ENCODE measurements at regions not wholly inside any gene's neighbourhood (a gene's known extent, or its start where the extent isn't known, plus 50 kb on each side); places are given as distances from the start of the nearest gene placed in this dataset.
A peak's percentile ranks its signal among the peaks of the same experiment; 100 is the strongest.

DNA sequence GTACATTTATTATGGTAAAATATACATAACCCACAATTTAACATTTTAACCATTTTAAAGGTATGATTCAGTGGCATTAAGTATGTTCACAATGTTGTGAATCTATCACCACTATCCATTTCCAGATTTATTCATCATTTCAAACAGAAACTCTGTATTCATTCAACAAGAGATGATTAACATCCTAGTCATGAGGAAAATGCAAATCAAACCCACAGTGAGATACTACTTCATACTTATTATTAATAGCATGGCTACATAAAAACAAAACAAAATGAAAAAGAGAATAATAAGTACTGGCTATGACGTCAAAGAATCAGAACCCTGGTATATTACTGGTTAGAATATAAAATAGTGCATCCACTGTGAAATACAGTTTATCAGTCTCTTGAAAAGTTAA is 386.6 kb upstream of the POM121L12 start:
- H3K4me2 ChIP-seq (ENCODE audit: low read length): no peak overlapping the region
- Mint-ChIP-seq H3K9me3 (ENCODE audit: unreplicated experiment) (peaks cover 4% of the 10 kb centered on the region), H3K4me1 (ENCODE audit: low read depth, unreplicated experiment) (peaks cover 5% of the 10 kb centered on the region), H3K4me3 (ENCODE audit: unreplicated experiment) (no peak overlapping the region), H3K27me3 (ENCODE audit: low read depth, unreplicated experiment) (no peaks in the 10 kb centered on the region), H3K36me3 (ENCODE audit: low read depth, unreplicated experiment) (no peaks in the 10 kb centered on the region), H3K27ac (ENCODE audit: unreplicated experiment) (no peak overlapping the region)
- no peaks in the 10 kb centered on the region for H3K9me3 ChIP-seq (ENCODE audit: insufficient read depth, low read depth, low read length)
- FAIRE-seq (no peak), DNase-seq (ENCODE audit: low read depth) (peak; percentile 79)
- H3K4me3 ChIP-seq (ENCODE audit: insufficient read depth, low read depth, low read length): no peak overlapping the region
- no peak overlapping the region for H2AFZ ChIP-seq (ENCODE audit: low read depth, low read length)
- H3K79me2 ChIP-seq (ENCODE audit: insufficient read depth, low read length): no peaks in the 10 kb centered on the region
- H3K27ac ChIP-seq (ENCODE audit: low read depth, low read length): peak overlapping the region; percentile 43
- H3K27me3 ChIP-seq (ENCODE audit: insufficient read depth, low read length): no peaks in the 10 kb centered on the region
- peaks cover 4% of the 10 kb centered on the region for H3K4me1 ChIP-seq (ENCODE audit: insufficient read depth, low read length)
- no peak overlapping the region for H3K9ac ChIP-seq (ENCODE audit: low read length)
- H4K20me1 ChIP-seq (ENCODE audit: insufficient read depth, low read length): no peaks in the 10 kb centered on the region
- no peak for TF ChIP-seq CTCF (IDR thresholded peaks at IDR 0.05; ENCODE audit: insufficient read depth, low read depth, low read length)
- no peak for TF ChIP-seq EZH2 (IDR thresholded peaks at IDR 0.05; ENCODE audit: insufficient read depth, low read length)
- H3K36me3 ChIP-seq (ENCODE audit: insufficient read depth, low read length): no peaks in the 10 kb centered on the region

DNA sequence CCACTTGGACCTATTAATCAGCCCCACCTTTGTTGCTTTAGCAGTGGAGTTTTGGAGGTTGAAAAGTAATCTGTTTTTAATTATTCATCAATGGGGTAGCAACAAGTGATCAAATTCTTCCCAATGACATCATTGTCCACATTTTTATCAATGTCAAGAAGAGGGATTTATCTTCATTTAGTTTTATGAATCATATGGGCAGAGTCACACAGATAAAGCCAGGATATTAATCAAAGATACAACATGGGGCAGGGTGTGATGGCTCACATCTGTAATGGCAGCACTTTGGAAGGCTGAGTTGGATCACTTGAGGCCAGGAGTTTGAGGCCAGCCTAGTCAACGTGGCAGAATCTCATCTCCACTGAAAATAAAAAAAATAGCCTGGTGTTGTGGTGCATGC is 388.4 kb upstream of the POM121L12 start:
- H3K4me1 Mint-ChIP-seq (ENCODE audit: low read depth, unreplicated experiment): peaks cover 5% of the 10 kb centered on the region
- DNase-seq (ENCODE audit: low read depth): peak; percentile 76
- Histone ChIP-seq H3K27ac (ENCODE audit: low read depth, low read length) (no peak overlapping the region), H3K9ac (ENCODE audit: low read length) (no peak overlapping the region), H3K9me3 (ENCODE audit: insufficient read depth, low read depth, low read length) (no peaks in the 10 kb centered on the region), H3K4me2 (ENCODE audit: low read length) (no peak overlapping the region), H3K4me3 (ENCODE audit: insufficient read depth, low read depth, low read length) (no peak overlapping the region), H3K79me2 (ENCODE audit: insufficient read depth, low read length) (no peaks in the 10 kb centered on the region), H4K20me1 (ENCODE audit: insufficient read depth, low read length) (no peaks in the 10 kb centered on the region), H3K27me3 (ENCODE audit: insufficient read depth, low read length) (no peaks in the 10 kb centered on the region), H3K4me1 (ENCODE audit: insufficient read depth, low read length) (peaks cover 4% of the 10 kb centered on the region), H3K36me3 (ENCODE audit: insufficient read depth, low read length) (no peaks in the 10 kb centered on the region), H2AFZ (ENCODE audit: low read depth, low read length) (no peak overlapping the region)
- no peaks in the 10 kb centered on the region for H3K36me3 Mint-ChIP-seq (ENCODE audit: low read depth, unreplicated experiment)
- peaks cover 4% of the 10 kb centered on the region for H3K9me3 Mint-ChIP-seq (ENCODE audit: unreplicated experiment)
- no peaks in the 10 kb centered on the region for H3K27me3 Mint-ChIP-seq (ENCODE audit: low read depth, unreplicated experiment)
- no peak overlapping the region for H3K27ac Mint-ChIP-seq (ENCODE audit: unreplicated experiment)
- TF ChIP-seq CTCF (IDR thresholded peaks at IDR 0.05; ENCODE audit: insufficient read depth, low read depth, low read length) (no peak), EZH2 (IDR thresholded peaks at IDR 0.05; ENCODE audit: insufficient read depth, low read length) (no peak)
- no peak overlapping the region for H3K4me3 Mint-ChIP-seq (ENCODE audit: unreplicated experiment)
- no peak for FAIRE-seq

- Mint-ChIP-seq H3K36me3 (ENCODE audit: low read depth, unreplicated experiment) (no peaks in the 10 kb centered on the region), H3K4me1 (ENCODE audit: low read depth, unreplicated experiment) (peaks cover 19% of the 10 kb centered on the region), H3K9me3 (ENCODE audit: unreplicated experiment) (no peaks in the 10 kb centered on the region), H3K4me3 (ENCODE audit: unreplicated experiment) (no peak overlapping the region), H3K27ac (ENCODE audit: unreplicated experiment) (peak overlapping the region; percentile 92), H3K27me3 (ENCODE audit: low read depth, unreplicated experiment) (no peaks in the 10 kb centered on the region)
- Histone ChIP-seq H3K36me3 (ENCODE audit: insufficient read depth, low read length) (no peaks in the 10 kb centered on the region), H2AFZ (ENCODE audit: low read depth, low read length) (peak overlapping the region; percentile 23), H3K9me3 (ENCODE audit: insufficient read depth, low read depth, low read length) (no peaks in the 10 kb centered on the region), H3K27ac (ENCODE audit: low read depth, low read length) (peak overlapping the region; percentile 79), H3K4me2 (ENCODE audit: low read length) (peak overlapping the region; percentile 52), H4K20me1 (ENCODE audit: insufficient read depth, low read length) (no peaks in the 10 kb centered on the region), H3K27me3 (ENCODE audit: insufficient read depth, low read length) (no peaks in the 10 kb centered on the region), H3K9ac (ENCODE audit: low read length) (peak overlapping the region; percentile 27), H3K4me1 (ENCODE audit: insufficient read depth, low read length) (peaks cover 14% of the 10 kb centered on the region), H3K4me3 (ENCODE audit: insufficient read depth, low read depth, low read length) (no peak overlapping the region), H3K79me2 (ENCODE audit: insufficient read depth, low read length) (no peaks in the 10 kb centered on the region)
- DNase-seq (ENCODE audit: low read depth) (peak; percentile 92), FAIRE-seq (no peak)
- no peak for TF ChIP-seq EZH2 (IDR thresholded peaks at IDR 0.05; ENCODE audit: insufficient read depth, low read length)
- no peak for TF ChIP-seq CTCF (IDR thresholded peaks at IDR 0.05; ENCODE audit: insufficient read depth, low read depth, low read length)
Observed at GRCh38 chr7:52639981-52640380, 395.5 kb upstream of the POM121L12 start.

Data from astrocyte (in vitro differentiated cells and primary cell).